NCI-H2029 treated with DMSO at 0.1 percent for 48 hours (cell line): ENCODE measurements at regions not wholly inside any gene's neighbourhood (a gene's known extent, or its start where the extent isn't known, plus 50 kb on each side); places are given as distances from the start of the nearest gene placed in this dataset.

ENCODE experiments used
- DNase-seq: peaks from one replicate; lab custom pipeline; 2025; lab: John Stamatoyannopoulos, UW

- DNase-seq: no peak
Measured at GRCh38 chr5:2206293-2207108, 323.8 kb upstream of the IRX4 start.

GRCh38 chr5:2205596-2206226, 323.0 kb upstream of the IRX4 start:
- no peak for DNase-seq

GRCh38 chr5:2205185-2205585, 322.5 kb upstream of the IRX4 start:
- no peak for DNase-seq

- DNase-seq: no peak
Measured at GRCh38 chr5:2204366-2205184, 321.9 kb upstream of the IRX4 start.

- no peak for DNase-seq
Measured at GRCh38 chr5:2203774-2204173, 321.0 kb upstream of the IRX4 start.

GRCh38 chr5:2201832-2202231, 319.1 kb upstream of the IRX4 start:
- no peak for DNase-seq

- no peak for DNase-seq
Measured at GRCh38 chr5:2201421-2201820, 318.7 kb upstream of the IRX4 start.

- no peak for DNase-seq
Measured at GRCh38 chr5:2201011-2201410, 318.3 kb upstream of the IRX4 start.

GRCh38 chr5:2200261-2200950, 317.7 kb upstream of the IRX4 start:
- peak; percentile 13 for DNase-seq

- no peak for DNase-seq
Measured at GRCh38 chr5:2199697-2200096, 317.0 kb upstream of the IRX4 start.

GRCh38 chr5:2196989-2197619, 314.4 kb upstream of the IRX4 start:
- no peak for DNase-seq

- DNase-seq: no peak
Measured at GRCh38 chr5:2196416-2196815, 313.7 kb upstream of the IRX4 start.

- no peak for DNase-seq
Measured at GRCh38 chr5:2194949-2195348, 312.2 kb upstream of the IRX4 start.

- no peak for DNase-seq
Measured at GRCh38 chr5:2194236-2194555, 311.5 kb upstream of the IRX4 start.

GRCh38 chr5:2193542-2194235, 311.0 kb upstream of the IRX4 start:
- no peak for DNase-seq

- DNase-seq: no peak
Measured at GRCh38 chr5:2193142-2193541, 310.4 kb upstream of the IRX4 start.

- DNase-seq: no peak
Measured at GRCh38 chr5:2192496-2192895, 309.8 kb upstream of the IRX4 start.

GRCh38 chr5:2191972-2192371, 309.2 kb upstream of the IRX4 start:
- no peak for DNase-seq

GRCh38 chr5:2190549-2190948, 307.8 kb upstream of the IRX4 start:
- DNase-seq: no peak

- no peak for DNase-seq
Measured at GRCh38 chr5:2188661-2189060, 305.9 kb upstream of the IRX4 start.

- no peak for DNase-seq
Measured at GRCh38 chr5:2188137-2188536, 305.4 kb upstream of the IRX4 start.
